ENCODE measurements at regions not wholly inside any gene's neighbourhood (a gene's known extent, or its start where the extent isn't known, plus 50 kb on each side); places are given as distances from the start of the nearest gene placed in this dataset.

DNA sequence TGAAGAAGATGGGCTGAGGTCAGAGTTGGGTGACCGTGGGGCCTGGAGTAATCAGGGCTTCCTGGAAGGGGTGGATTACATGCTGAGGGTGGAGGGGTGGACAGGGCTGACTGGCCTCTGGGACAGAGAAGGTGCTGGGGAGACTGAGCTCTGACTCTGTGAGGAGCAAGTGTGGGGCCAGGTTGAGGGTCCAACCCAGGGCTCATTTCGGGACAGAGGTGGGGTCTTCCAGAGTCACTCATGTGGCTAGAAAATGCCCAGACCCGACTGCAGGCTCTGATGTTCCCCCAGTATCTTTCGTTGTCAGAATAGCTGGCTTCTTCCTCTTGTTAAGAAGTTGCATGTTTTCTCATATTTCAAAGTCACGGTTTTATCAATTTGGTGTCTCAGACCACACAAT lies 311.8 kb downstream of the PTPRU start:
- BruUV-seq (replicated peaks), result no TSS peak

DNA sequence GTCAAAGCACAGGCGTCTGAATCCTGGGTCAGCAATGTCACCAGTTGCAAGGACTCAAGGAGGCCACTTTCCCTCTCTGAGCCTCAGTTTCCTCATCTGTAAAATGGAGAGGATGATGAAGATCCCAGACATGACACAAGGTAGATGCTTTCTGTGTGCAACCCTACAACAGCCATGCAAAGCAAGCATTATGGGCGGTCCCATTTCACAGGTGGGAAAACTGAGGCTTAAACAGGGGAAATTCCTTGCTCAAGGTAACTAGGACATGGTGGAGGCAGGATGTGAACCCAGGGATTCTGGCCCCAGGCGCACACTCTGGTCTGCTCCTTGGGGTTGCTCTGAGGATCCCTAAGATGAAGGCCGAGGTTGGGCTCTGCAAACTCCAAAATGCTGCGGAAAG lies 311.0 kb downstream of the PTPRU start:
- POLR2A ChIA-PET, result no interaction called here
- RAD21 ChIA-PET (ENCODE audit: unreplicated experiment), result no interaction called here
- no peak for TF ChIP-seq ETV6 (conservative IDR thresholded peaks at IDR 0.05 in 1 of 2, IDR thresholded peaks at IDR 0.05 in 1 of 2; ENCODE audit: borderline replicate concordance in 1 of 2, low read depth in 1 of 2)
- TF ChIP-seq MYB (IDR thresholded peaks at IDR 0.05; ENCODE audit: borderline replicate concordance, low read depth, low read length), result no peak
- TF ChIP-seq, protein P1, sequence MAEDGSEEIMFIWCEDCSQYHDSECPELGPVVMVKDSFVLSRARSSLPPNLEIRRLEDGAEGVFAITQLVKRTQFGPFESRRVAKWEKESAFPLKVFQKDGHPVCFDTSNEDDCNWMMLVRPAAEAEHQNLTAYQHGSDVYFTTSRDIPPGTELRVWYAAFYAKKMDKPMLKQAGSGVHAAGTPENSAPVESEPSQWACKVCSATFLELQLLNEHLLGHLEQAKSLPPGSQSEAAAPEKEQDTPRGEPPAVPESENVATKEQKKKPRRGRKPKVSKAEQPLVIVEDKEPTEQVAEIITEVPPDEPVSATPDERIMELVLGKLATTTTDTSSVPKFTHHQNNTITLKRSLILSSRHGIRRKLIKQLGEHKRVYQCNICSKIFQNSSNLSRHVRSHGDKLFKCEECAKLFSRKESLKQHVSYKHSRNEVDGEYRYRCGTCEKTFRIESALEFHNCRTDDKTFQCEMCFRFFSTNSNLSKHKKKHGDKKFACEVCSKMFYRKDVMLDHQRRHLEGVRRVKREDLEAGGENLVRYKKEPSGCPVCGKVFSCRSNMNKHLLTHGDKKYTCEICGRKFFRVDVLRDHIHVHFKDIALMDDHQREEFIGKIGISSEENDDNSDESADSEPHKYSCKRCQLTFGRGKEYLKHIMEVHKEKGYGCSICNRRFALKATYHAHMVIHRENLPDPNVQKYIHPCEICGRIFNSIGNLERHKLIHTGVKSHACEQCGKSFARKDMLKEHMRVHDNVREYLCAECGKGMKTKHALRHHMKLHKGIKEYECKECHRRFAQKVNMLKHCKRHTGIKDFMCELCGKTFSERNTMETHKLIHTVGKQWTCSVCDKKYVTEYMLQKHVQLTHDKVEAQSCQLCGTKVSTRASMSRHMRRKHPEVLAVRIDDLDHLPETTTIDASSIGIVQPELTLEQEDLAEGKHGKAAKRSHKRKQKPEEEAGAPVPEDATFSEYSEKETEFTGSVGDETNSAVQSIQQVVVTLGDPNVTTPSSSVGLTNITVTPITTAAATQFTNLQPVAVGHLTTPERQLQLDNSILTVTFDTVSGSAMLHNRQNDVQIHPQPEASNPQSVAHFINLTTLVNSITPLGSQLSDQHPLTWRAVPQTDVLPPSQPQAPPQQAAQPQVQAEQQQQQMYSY (CRISPR knock-in tag; IDR thresholded peaks at IDR 0.05), result no peak
- TF ChIP-seq IKZF1 (conservative IDR thresholded peaks at IDR 0.05), result no peak
- no peak for TF ChIP-seq STAT3 (IDR thresholded peaks at IDR 0.05; ENCODE audit: low read depth, low read length)
- no peak for TF ChIP-seq ATF7 (IDR thresholded peaks at IDR 0.05; ENCODE audit: low read depth)
- TF ChIP-seq, protein P2, sequence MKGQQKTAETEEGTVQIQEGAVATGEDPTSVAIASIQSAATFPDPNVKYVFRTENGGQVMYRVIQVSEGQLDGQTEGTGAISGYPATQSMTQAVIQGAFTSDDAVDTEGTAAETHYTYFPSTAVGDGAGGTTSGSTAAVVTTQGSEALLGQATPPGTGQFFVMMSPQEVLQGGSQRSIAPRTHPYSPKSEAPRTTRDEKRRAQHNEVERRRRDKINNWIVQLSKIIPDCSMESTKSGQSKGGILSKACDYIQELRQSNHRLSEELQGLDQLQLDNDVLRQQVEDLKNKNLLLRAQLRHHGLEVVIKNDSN (IDR thresholded peaks at IDR 0.05; ENCODE audit: borderline replicate concordance, extremely low read length, insufficient read depth, low read depth, low read length), result no peak
- TF ChIP-seq SMC3 (IDR thresholded peaks at IDR 0.05; ENCODE audit: borderline replicate concordance, low read length), result no peak

More for the DNA sequence above, 311.8 kb downstream of the PTPRU start:
- no peak for FAIRE-seq
- Histone ChIP-seq H3K27me3 (replicated peaks in 1 of 2; ENCODE audit: control insufficient read depth in 2 of 2, insufficient read depth in 2 of 2, low read length in 1 of 2) (no peaks in the 10 kb centered on the region), H3K4me1 (ENCODE audit: control insufficient read depth, insufficient read depth, low read length) (no peaks in the 10 kb centered on the region), H3K27ac (ENCODE audit: control insufficient read depth, insufficient read depth) (no peak overlapping the region), H4K20me1 (ENCODE audit: control insufficient read depth, insufficient read depth) (no peaks in the 10 kb centered on the region), H3K9ac (ENCODE audit: control insufficient read depth, insufficient read depth, low read length) (no peak overlapping the region), H3K79me2 (ENCODE audit: control insufficient read depth, insufficient read depth, low read length) (no peaks in the 10 kb centered on the region), H3K9me3 (replicated peaks; ENCODE audit: control insufficient read depth, insufficient read depth, low read length) (no peaks in the 10 kb centered on the region), H3K36me3 (ENCODE audit: control insufficient read depth in 2 of 2, insufficient read depth in 2 of 2, low read length in 1 of 2) (no peaks in the 10 kb centered on the region), H3K4me2 (ENCODE audit: control insufficient read depth, insufficient read depth) (no peak overlapping the region), H2AFZ (ENCODE audit: control insufficient read depth, low read depth, low read length) (no peak overlapping the region), H3K4me3 (no peak overlapping the region)
- 1% methylated on average over 5 of the region's 5 CpGs for WGBS (ENCODE audit: insufficient coverage, insufficient replicate concordance, low lambda C conversion rate, missing lambda C conversion rate)
- ChIA-PET POLR2A (no interaction called here), CTCF (no interaction called here), RAD21 (ENCODE audit: unreplicated experiment) (no interaction called here), SMC1A (ENCODE audit: uncharacterized antibody, unreplicated experiment) (no interaction called here)
- in situ Hi-C loops (cut with MboI), result no loop called here
- intact Hi-C loops (cut with micrococcal nuclease; ENCODE audit: unreplicated experiment), result no loop called here
- TF ChIP-seq FOS (IDR thresholded peaks at IDR 0.05; ENCODE audit: borderline replicate concordance, extremely low read depth, insufficient read length), result no peak
- no peak for TF ChIP-seq TCF7 (IDR thresholded peaks at IDR 0.05; ENCODE audit: borderline replicate concordance)
- TF ChIP-seq, protein P2 (IDR thresholded peaks at IDR 0.05; ENCODE audit: borderline replicate concordance, extremely low read length, insufficient read depth, low read depth, low read length), result no peak
- no peak for TF ChIP-seq NBN (IDR thresholded peaks at IDR 0.05)
- TF ChIP-seq NFYA (IDR thresholded peaks at IDR 0.05; ENCODE audit: borderline replicate concordance, low read depth, low read length), result no peak
- TF ChIP-seq SPI1 (IDR thresholded peaks at IDR 0.05; ENCODE audit: borderline replicate concordance, insufficient read depth, low read depth, low read length), result no peak
- no peak for TF ChIP-seq CHD1 (IDR thresholded peaks at IDR 0.05; ENCODE audit: low read depth, low read length)
- no peak for TF ChIP-seq KAT2A (conservative IDR thresholded peaks at IDR 0.05; ENCODE audit: control insufficient read depth, low read depth, low read length)
- TF ChIP-seq MEF2A (IDR thresholded peaks at IDR 0.05; ENCODE audit: insufficient read depth, low read depth, low read length), result no peak
- no peak for TF ChIP-seq STAT1 (conservative IDR thresholded peaks at IDR 0.05)
- TF ChIP-seq IKZF2 (IDR thresholded peaks at IDR 0.05), result no peak
- TF ChIP-seq SIX5 (IDR thresholded peaks at IDR 0.05; ENCODE audit: low read depth, low read length, severe bottlenecking), result no peak
- TF ChIP-seq STAT3 (IDR thresholded peaks at IDR 0.05; ENCODE audit: low read depth, low read length), result no peak
- ATAC-seq, result no peak
- no peak for DNase-seq (ENCODE audit: low read depth, low spot score)

More for the DNA sequence above, 311.0 kb downstream of the PTPRU start:
- H4K20me1 ChIP-seq (ENCODE audit: control insufficient read depth, insufficient read depth), result no peaks in the 10 kb centered on the region
- ChIA-PET SMC1A (ENCODE audit: uncharacterized antibody, unreplicated experiment) (no interaction called here), CTCF (no interaction called here)
- H3K4me1 ChIP-seq (ENCODE audit: control insufficient read depth, insufficient read depth, low read length), result no peaks in the 10 kb centered on the region
- WGBS (ENCODE audit: insufficient coverage, insufficient replicate concordance, low lambda C conversion rate, missing lambda C conversion rate), result 18% methylated on average over 5 of the region's 5 CpGs
- no peaks in the 10 kb centered on the region for H3K79me2 ChIP-seq (ENCODE audit: control insufficient read depth, insufficient read depth, low read length)
- BruUV-seq (replicated peaks), result no TSS peak
- no peak for ATAC-seq
- no peaks in the 10 kb centered on the region for H3K27me3 ChIP-seq (replicated peaks in 1 of 2; ENCODE audit: control insufficient read depth in 2 of 2, insufficient read depth in 2 of 2, low read length in 1 of 2)
- intact Hi-C loops (cut with micrococcal nuclease; ENCODE audit: unreplicated experiment) (no loop called here), in situ Hi-C loops (cut with MboI) (no loop called here)
- no peak overlapping the region for H2AFZ ChIP-seq (ENCODE audit: control insufficient read depth, low read depth, low read length)
- H3K27ac ChIP-seq (ENCODE audit: control insufficient read depth, insufficient read depth), result no peak overlapping the region
- no peak overlapping the region for H3K9ac ChIP-seq (ENCODE audit: control insufficient read depth, insufficient read depth, low read length)
- no peak overlapping the region for H3K4me2 ChIP-seq (ENCODE audit: control insufficient read depth, insufficient read depth)
- FAIRE-seq, result no peak
- no peak overlapping the region for H3K4me3 ChIP-seq
- H3K36me3 ChIP-seq (ENCODE audit: control insufficient read depth in 2 of 2, insufficient read depth in 2 of 2, low read length in 1 of 2), result no peaks in the 10 kb centered on the region
- no peak for DNase-seq (ENCODE audit: low read depth, low spot score)
- no peaks in the 10 kb centered on the region for H3K9me3 ChIP-seq (replicated peaks; ENCODE audit: control insufficient read depth, insufficient read depth, low read length)
